HEK293 (cell line): ENCODE measurements at regions not wholly inside any gene's neighbourhood (a gene's known extent, or its start where the extent isn't known, plus 50 kb on each side); places are given as distances from the start of the nearest gene placed in this dataset.
A peak's percentile ranks its signal among the peaks of the same experiment; 100 is the strongest.

ENCODE experiments used
- GLI4 ChIP-seq: fragments of 450-650 bp; formaldehyde crosslinking; IDR thresholded peaks from 2 replicates; pipeline ENCODE4 v1.5.1; 2016; ENCODE audit warnings: missing biosample characterization, missing genetic modification characterization
- KLF1 ChIP-seq: fragments of 450-650 bp; formaldehyde crosslinking; IDR thresholded peaks from 2 replicates; pipeline ENCODE4 v1.5.1; 2016; ENCODE audit warnings: missing biosample characterization, missing genetic modification characterization
- KLF16 ChIP-seq: fragments of 450-650 bp; formaldehyde crosslinking; IDR thresholded peaks from 2 replicates; pipeline ENCODE4 v1.5.1; 2017; ENCODE audit warnings: missing biosample characterization, missing genetic modification characterization
- PRDM6 ChIP-seq: fragments of 450-650 bp; formaldehyde crosslinking; IDR thresholded peaks from 2 replicates; pipeline ENCODE4 v1.5.1; 2017; ENCODE audit warnings: missing biosample characterization, missing genetic modification characterization
- ZBTB21 ChIP-seq: fragments of 450-650 bp; formaldehyde crosslinking; IDR thresholded peaks from 2 replicates; pipeline ENCODE4 v1.5.1; 2017; ENCODE audit warnings: missing biosample characterization, missing genetic modification characterization
- ZEB2 ChIP-seq: fragments of 450-650 bp; formaldehyde crosslinking; IDR thresholded peaks from 2 replicates; pipeline ENCODE4 v1.5.1; 2016; ENCODE audit warnings: missing biosample characterization, missing genetic modification characterization
- ZNF114 ChIP-seq: fragments of 450-650 bp; formaldehyde crosslinking; IDR thresholded peaks from 2 replicates; pipeline ENCODE4 v1.5.0; 2017; ENCODE audit warnings: missing biosample characterization, missing genetic modification characterization
- ZNF121 ChIP-seq: fragments of 450-650 bp; formaldehyde crosslinking; IDR thresholded peaks from 2 replicates; pipeline ENCODE4 v1.5.1; 2016; ENCODE audit warnings: missing biosample characterization, missing genetic modification characterization
- ZNF140 ChIP-seq: fragments of 450-650 bp; formaldehyde crosslinking; IDR thresholded peaks from 2 replicates; pipeline ENCODE4 v1.5.1; 2016; ENCODE audit warnings: missing biosample characterization, missing genetic modification characterization
- ZNF19 ChIP-seq: fragments of 450-650 bp; formaldehyde crosslinking; IDR thresholded peaks from 2 replicates; pipeline ENCODE4; 2016; ENCODE audit warnings: missing biosample characterization, missing genetic modification characterization, low read depth
- ZNF214 ChIP-seq: fragments of 450-650 bp; formaldehyde crosslinking; IDR thresholded peaks from 2 replicates; pipeline ENCODE4 v1.5.1; 2017; ENCODE audit warnings: missing biosample characterization, mild to moderate bottlenecking, missing genetic modification characterization, borderline replicate concordance
- ZNF26 ChIP-seq: fragments of 450-650 bp; formaldehyde crosslinking; IDR thresholded peaks from 2 replicates; pipeline ENCODE4 v1.5.1; 2016; ENCODE audit warnings: missing biosample characterization, missing genetic modification characterization
- ZNF274 ChIP-seq, 2 experiments: fragments of 200-500 bp in 1 of 2; fragments of 450-650 bp in 1 of 2; sonication (Bioruptor generic) in 1 of 2; formaldehyde crosslinking in 1 of 2; IDR thresholded peaks; 2 replicates each; pipeline versions ENCODE4 v1.5.1 to v1.6.1; 2014 to 2016; ENCODE audit warnings: borderline replicate concordance in 1 of 2, inconsistent platforms in 1 of 2, low read length in 1 of 2, missing biosample characterization in 1 of 2, missing genetic modification characterization in 1 of 2
- ZNF423 ChIP-seq: fragments of 450-650 bp; formaldehyde crosslinking; IDR thresholded peaks from 2 replicates; pipeline ENCODE4 v1.5.1; 2016; ENCODE audit warnings: missing biosample characterization, missing genetic modification characterization
- ZNF48 ChIP-seq: fragments of 450-650 bp; formaldehyde crosslinking; IDR thresholded peaks from 2 replicates; pipeline ENCODE4 v1.5.1; 2016; ENCODE audit warnings: missing biosample characterization, missing genetic modification characterization
- ZNF514 ChIP-seq: fragments of 450-650 bp; formaldehyde crosslinking; IDR thresholded peaks from 2 replicates; pipeline ENCODE4 v1.5.1; 2016; ENCODE audit warnings: missing biosample characterization, missing genetic modification characterization
- ZNF518A ChIP-seq: fragments of 450-650 bp; formaldehyde crosslinking; conservative IDR thresholded peaks from 2 replicates; pipeline ENCODE4 v1.5.1; 2016; ENCODE audit warnings: low read depth, missing biosample characterization, missing genetic modification characterization
- ZNF521 ChIP-seq: fragments of 450-650 bp; formaldehyde crosslinking; IDR thresholded peaks from 2 replicates; pipeline ENCODE4 v1.5.1; 2017; ENCODE audit warnings: missing biosample characterization, mild to moderate bottlenecking, missing genetic modification characterization
- ZNF544 ChIP-seq: fragments of 450-650 bp; formaldehyde crosslinking; IDR thresholded peaks from 2 replicates; pipeline ENCODE4 v1.5.0; 2017; ENCODE audit warnings: missing biosample characterization, missing genetic modification characterization
- ZNF555 ChIP-seq: fragments of 450-650 bp; formaldehyde crosslinking; conservative IDR thresholded peaks from 2 replicates; pipeline ENCODE4 v1.5.1; 2017; ENCODE audit warnings: missing biosample characterization, mild to moderate bottlenecking, missing genetic modification characterization, inconsistent platforms
- ZNF600 ChIP-seq: fragments of 450-650 bp; formaldehyde crosslinking; IDR thresholded peaks from 2 replicates; pipeline ENCODE4 v1.5.1; 2016; ENCODE audit warnings: missing biosample characterization, missing genetic modification characterization
- ZNF610 ChIP-seq: fragments of 450-650 bp; formaldehyde crosslinking; IDR thresholded peaks from 2 replicates; pipeline ENCODE4 v1.5.1; 2016; ENCODE audit warnings: missing biosample characterization, missing genetic modification characterization, borderline replicate concordance
- ZNF626 ChIP-seq: fragments of 450-650 bp; sonication (Bioruptor Pico); formaldehyde crosslinking; IDR thresholded peaks from 2 replicates; pipeline ENCODE4 v1.5.1; 2018; ENCODE audit warnings: missing biosample characterization, missing genetic modification characterization, inconsistent platforms
- ZNF692 ChIP-seq: fragments of 450-650 bp; formaldehyde crosslinking; IDR thresholded peaks from 2 replicates; pipeline ENCODE4 v1.5.1; 2016; ENCODE audit warnings: missing biosample characterization, missing genetic modification characterization
- ZNF768 ChIP-seq: fragments of 450-650 bp; formaldehyde crosslinking; IDR thresholded peaks from 2 replicates; pipeline ENCODE4 v1.5.1; 2018; ENCODE audit warnings: missing biosample characterization, mild to moderate bottlenecking, missing genetic modification characterization
- ZNF837 ChIP-seq: fragments of 450-650 bp; formaldehyde crosslinking; IDR thresholded peaks from 2 replicates; pipeline ENCODE4 v1.5.1; 2016; ENCODE audit warnings: missing biosample characterization, missing genetic modification characterization
- ZSCAN16 ChIP-seq: fragments of 450-650 bp; formaldehyde crosslinking; IDR thresholded peaks from 2 replicates; pipeline ENCODE4 v1.5.1; 2016; ENCODE audit warnings: missing biosample characterization, missing genetic modification characterization
- ZSCAN30 ChIP-seq: fragments of 450-650 bp; IDR thresholded peaks from 2 replicates; pipeline ENCODE4 v1.5.1; 2018; ENCODE audit warnings: missing biosample characterization, mild to moderate bottlenecking, missing genetic modification characterization, moderate library complexity
- ZSCAN5A ChIP-seq: fragments of 450-650 bp; formaldehyde crosslinking; IDR thresholded peaks from 2 replicates; pipeline ENCODE4 v1.5.1; 2016; ENCODE audit warnings: missing biosample characterization, missing genetic modification characterization

- TF ChIP-seq ZNF600 (tag by site-specific recombination), result no peak
- TF ChIP-seq ZBTB21, result 0 out of 2 replicates have a peak, but pooled peaks have one; percentile 40
- TF ChIP-seq KLF16 (tag by site-specific recombination), result peak; percentile 48
- no peak for TF ChIP-seq ZNF555 (tag by site-specific recombination)
- TF ChIP-seq GLI4 (tag by site-specific recombination), result no peak
- no peak for TF ChIP-seq ZNF521 (tag by site-specific recombination)
- no peak for TF ChIP-seq ZNF514 (tag by site-specific recombination)
- TF ChIP-seq ZNF121 (tag by site-specific recombination), result no peak
- no peak for TF ChIP-seq ZNF214 (tag by site-specific recombination)
- TF ChIP-seq ZNF626 (tag by site-specific recombination), result no peak
- peak; percentile 84 for TF ChIP-seq PRDM6 (tag by site-specific recombination)
- TF ChIP-seq ZNF114 (tag by site-specific recombination), result no peak
- no peak for TF ChIP-seq ZNF423 (tag by site-specific recombination)
- no peak for TF ChIP-seq ZNF518A (tag by site-specific recombination)
- no peak for TF ChIP-seq ZSCAN5A (tag by site-specific recombination)
- TF ChIP-seq ZNF544 (tag by site-specific recombination), result no peak
- no peak for TF ChIP-seq KLF1 (tag by site-specific recombination)
- no peak for TF ChIP-seq ZNF610 (tag by site-specific recombination)
- no peak for TF ChIP-seq ZNF140
- no peak for TF ChIP-seq ZNF26 (tag by site-specific recombination)
- TF ChIP-seq ZNF19 (tag by site-specific recombination), result 0 out of 2 replicates have a peak, but pooled peaks have one; percentile 49
- TF ChIP-seq ZSCAN30 (tag by site-specific recombination), result no peak
- TF ChIP-seq ZSCAN16 (tag by site-specific recombination), result no peak
- no peak for TF ChIP-seq ZNF274 (IDR thresholded peaks at IDR 0.05; ENCODE audit: low read length)
- no peak for TF ChIP-seq ZNF274 (tag by site-specific recombination; IDR thresholded peaks at IDR 0.05; ENCODE audit: borderline replicate concordance)
- TF ChIP-seq ZNF48 (tag by site-specific recombination), result no peak
- TF ChIP-seq ZEB2 (tag by site-specific recombination), result no peak
- TF ChIP-seq ZNF768, result no peak
- TF ChIP-seq ZNF837, result no peak
- TF ChIP-seq ZNF692 (tag by site-specific recombination), result no peak
These were observed 127.3 kb upstream of the NUDT7 start (continued) for GRCh38 chr16:77594799-77595596.
